Neural progenitor cell (in vitro differentiated cells): ENCODE measurements at regions not wholly inside any gene's neighbourhood (a gene's known extent, or its start where the extent isn't known, plus 50 kb on each side); places are given as distances from the start of the nearest gene placed in this dataset.
A peak's percentile ranks its signal among the peaks of the same experiment; 100 is the strongest.

Experiments
- DNase-seq: peaks from one replicate; pipeline ENCODE4 v3.0.0-alpha.2; 2016; ENCODE audit warnings: low spot score
- H2AFZ ChIP-seq: fragments of 200-600 bp; sonication (generic); replicated peaks from 2 replicates; pipeline ENCODE4 v1.6.1; 2016; ENCODE audit warnings: antibody characterized with exemption
- H3F3A ChIP-seq: fragments of 200-600 bp; sonication (generic); 2 replicates; pipeline ENCODE4 v1.6.1; 2016; ENCODE audit warnings: antibody characterized with exemption, low read depth
- H3K27ac ChIP-seq: fragments of 200-600 bp; sonication (generic); 2 replicates; pipeline ENCODE4 v1.5.1; 2016; ENCODE audit warnings: mild to moderate bottlenecking
- H3K27me3 ChIP-seq: fragments of 200-600 bp; sonication (generic); 2 replicates; pipeline ENCODE4 v1.6.1; 2016; ENCODE audit warnings: mild to moderate bottlenecking, moderate library complexity
- H3K36me3 ChIP-seq: fragments of 200-600 bp; sonication (generic); 2 replicates; pipeline ENCODE4 v1.5.1; 2016
- H3K4me1 ChIP-seq: fragments of 200-600 bp; sonication (generic); 2 replicates; pipeline ENCODE4 v1.6.1; 2016; ENCODE audit warnings: mixed run types
- H3K4me2 ChIP-seq: fragments of 200-600 bp; sonication (generic); 2 replicates; pipeline ENCODE4 v1.6.1; 2016
- H3K4me3 ChIP-seq: fragments of 200-600 bp; sonication (generic); 2 replicates; pipeline ENCODE4 v1.5.1; 2016
- H3K79me2 ChIP-seq: fragments of 200-600 bp; sonication (generic); 2 replicates; pipeline ENCODE4 v1.6.1; 2016; ENCODE audit warnings: low read depth
- H3K9ac ChIP-seq: fragments of 200-600 bp; sonication (generic); 2 replicates; pipeline ENCODE4 v1.6.1; 2016
- H3K9me3 ChIP-seq: fragments of 200-600 bp; sonication (generic); 2 replicates; pipeline ENCODE4 v1.5.1; 2016; ENCODE audit warnings: low read depth
- H4K20me1 ChIP-seq: fragments of 200-600 bp; sonication (generic); 2 replicates; pipeline ENCODE4 v1.6.1; 2016; ENCODE audit warnings: low read depth
- H3K27ac Mint-ChIP-seq: 3 replicates; pipeline ENCODE4 v1.8.0; 2021; ENCODE audit warnings: mixed read lengths
- H3K27me3 Mint-ChIP-seq: 2 replicates; pipeline ENCODE4 v1.8.0; 2022; ENCODE audit warnings: low read depth, mild to moderate bottlenecking, inconsistent platforms, moderate library complexity, mixed read lengths; ENCODE audit not compliant: insufficient read depth
- H3K36me3 Mint-ChIP-seq: 3 replicates; pipeline ENCODE4 v1.8.0; 2021; ENCODE audit warnings: mixed read lengths
- H3K4me1 Mint-ChIP-seq: 3 replicates; pipeline ENCODE4 v1.8.0; 2021; ENCODE audit warnings: mixed read lengths
- H3K4me3 Mint-ChIP-seq: 3 replicates; pipeline ENCODE4 v1.8.0; 2021; ENCODE audit warnings: mild to moderate bottlenecking, moderate library complexity, mixed read lengths
- H3K9me3 Mint-ChIP-seq: 3 replicates; pipeline ENCODE4 v1.8.0; 2020; ENCODE audit warnings: mixed read lengths
- CTCF ChIP-seq: fragments of 200-600 bp; sonication (generic); IDR thresholded peaks from 2 replicates; pipeline ENCODE4 v1.5.1; 2017; ENCODE audit warnings: antibody characterized with exemption, mild to moderate bottlenecking
- EZH2 ChIP-seq: fragments of 200-600 bp; sonication (generic); IDR thresholded peaks from 2 replicates; pipeline ENCODE4 v1.6.1; 2017; ENCODE audit warnings: antibody characterized with exemption, mild to moderate bottlenecking, moderate library complexity
- EZH2phosphoT487 ChIP-seq: fragments of 200-600 bp; sonication (generic); IDR thresholded peaks from 2 replicates; pipeline ENCODE4 v1.6.1; 2017; ENCODE audit warnings: antibody characterized with exemption

- H3K27me3 ChIP-seq: peaks cover 41% of the 10 kb centered on the region
- no peak for DNase-seq
- H3K36me3 Mint-ChIP-seq: no peaks in the 10 kb centered on the region
- H4K20me1 ChIP-seq: no peaks in the 10 kb centered on the region
- H3K4me2 ChIP-seq: no peak overlapping the region
- no peaks in the 10 kb centered on the region for H3F3A ChIP-seq
- no peaks in the 10 kb centered on the region for H3K4me1 Mint-ChIP-seq
- H3K79me2 ChIP-seq: no peaks in the 10 kb centered on the region
- H3K4me3 Mint-ChIP-seq: no peak overlapping the region
- no peak overlapping the region for H3K9ac ChIP-seq
- no peak overlapping the region for H2AFZ ChIP-seq
- no peak for TF ChIP-seq CTCF
- TF ChIP-seq EZH2: no peak
- no peak for TF ChIP-seq EZH2phosphoT487
- no peaks in the 10 kb centered on the region for H3K27me3 Mint-ChIP-seq
- no peak overlapping the region for H3K4me3 ChIP-seq
- H3K4me1 ChIP-seq: peaks cover 10% of the 10 kb centered on the region
- H3K27ac Mint-ChIP-seq: no peak overlapping the region
- no peaks in the 10 kb centered on the region for H3K9me3 Mint-ChIP-seq
- no peaks in the 10 kb centered on the region for H3K36me3 ChIP-seq
- H3K27ac ChIP-seq: no peak overlapping the region
- no peaks in the 10 kb centered on the region for H3K9me3 ChIP-seq
Observed at GRCh38 chr20:1792274-1792673, 102.9 kb upstream of the SIRPA start.

- no peak overlapping the region for H3K4me3 Mint-ChIP-seq
- Histone ChIP-seq H2AFZ (peak overlapping the region; percentile 81), H4K20me1 (no peaks in the 10 kb centered on the region), H3K79me2 (no peaks in the 10 kb centered on the region), H3K9me3 (no peaks in the 10 kb centered on the region), H3K36me3 (no peaks in the 10 kb centered on the region), H3K27ac (no peak overlapping the region), H3K27me3 (peaks cover 48% of the 10 kb centered on the region), H3K4me2 (peak overlapping the region; percentile 32), H3K4me1 (peaks cover 10% of the 10 kb centered on the region), H3F3A (no peaks in the 10 kb centered on the region), H3K4me3 (no peak overlapping the region), H3K9ac (no peak overlapping the region)
- no peak for DNase-seq
- H3K27me3 Mint-ChIP-seq: peaks cover 1% of the 10 kb centered on the region
- no peaks in the 10 kb centered on the region for H3K4me1 Mint-ChIP-seq
- H3K9me3 Mint-ChIP-seq: no peaks in the 10 kb centered on the region
- H3K36me3 Mint-ChIP-seq: no peaks in the 10 kb centered on the region
- no peak for TF ChIP-seq CTCF
- TF ChIP-seq EZH2: no peak
- TF ChIP-seq EZH2phosphoT487: no peak
- H3K27ac Mint-ChIP-seq: no peak overlapping the region
Observed at GRCh38 chr20:1790386-1790785, 104.8 kb upstream of the SIRPA start.

GRCh38 chr20:1788044-1788443, 107.2 kb upstream of the SIRPA start:
- H3K79me2 ChIP-seq: no peaks in the 10 kb centered on the region
- H3K4me2 ChIP-seq: no peak overlapping the region
- H3K36me3 Mint-ChIP-seq: no peaks in the 10 kb centered on the region
- peaks cover 10% of the 10 kb centered on the region for H3K4me1 ChIP-seq
- H3K4me3 Mint-ChIP-seq: no peak overlapping the region
- H4K20me1 ChIP-seq: no peaks in the 10 kb centered on the region
- no peak overlapping the region for H3K27ac Mint-ChIP-seq
- H3K27ac ChIP-seq: no peak overlapping the region
- no peak overlapping the region for H3K9ac ChIP-seq
- H2AFZ ChIP-seq: no peak overlapping the region
- no peak overlapping the region for H3K4me3 ChIP-seq
- H3K9me3 Mint-ChIP-seq: no peaks in the 10 kb centered on the region
- H3K27me3 Mint-ChIP-seq: peaks cover 8% of the 10 kb centered on the region
- no peaks in the 10 kb centered on the region for H3K4me1 Mint-ChIP-seq
- H3K27me3 ChIP-seq: peaks cover 30% of the 10 kb centered on the region
- TF ChIP-seq EZH2: no peak
- TF ChIP-seq EZH2phosphoT487: no peak
- no peak for TF ChIP-seq CTCF
- H3F3A ChIP-seq: no peaks in the 10 kb centered on the region
- no peak for DNase-seq
- H3K36me3 ChIP-seq: no peaks in the 10 kb centered on the region
- H3K9me3 ChIP-seq: no peaks in the 10 kb centered on the region
